Upper lobe of right lung (tissue), 1 donor: ENCODE measurements at regions not wholly inside any gene's neighbourhood (a gene's known extent, or its start where the extent isn't known, plus 50 kb on each side); places are given as distances from the start of the nearest gene placed in this dataset.

Experiments
- ATAC-seq: fragments of 200-7000 bp; cut with Tn5 transposase; one replicate; pipeline ENCODE4 v1.9.1; 2020; ENCODE audit warnings: mild to moderate bottlenecking, moderate library complexity
- DNase-seq: peaks from one replicate; pipeline ENCODE4 v3.0.0-alpha.2; 2020
- H3K27ac ChIP-seq: fragments of 200-600 bp; one replicate; pipeline ENCODE4 v1.8.0; 2022
- H3K27me3 ChIP-seq: fragments of 200-600 bp; one replicate; pipeline ENCODE4 v1.8.0; 2022; ENCODE audit warnings: mild to moderate bottlenecking
- H3K36me3 ChIP-seq: fragments of 200-600 bp; one replicate; pipeline ENCODE4 v1.8.0; 2022
- H3K4me1 ChIP-seq: fragments of 200-600 bp; one replicate; pipeline ENCODE4 v1.8.0; 2022
- H3K4me3 ChIP-seq: fragments of 200-600 bp; one replicate; pipeline ENCODE4 v1.8.0; 2022; ENCODE audit warnings: mild to moderate bottlenecking
- H3K9me3 ChIP-seq: fragments of 200-600 bp; one replicate; pipeline ENCODE4 v1.8.0; 2022
- intact Hi-C: fragments of 100-400 bp; cut with DNase I; formaldehyde crosslinking; loops from one replicate; pipeline ENCODE4 v1.11.0; 2022
- TF ChIP-seq, protein P1 (sequence below): fragments of 200-600 bp; IDR thresholded peaks from one replicate; pipeline ENCODE4 v1.8.0; 2022; ENCODE audit warnings: antibody characterized with exemption
- donor health status: DM: no; HTN: yes; CAD: no; lungs with severe emphysema.

DNA sequence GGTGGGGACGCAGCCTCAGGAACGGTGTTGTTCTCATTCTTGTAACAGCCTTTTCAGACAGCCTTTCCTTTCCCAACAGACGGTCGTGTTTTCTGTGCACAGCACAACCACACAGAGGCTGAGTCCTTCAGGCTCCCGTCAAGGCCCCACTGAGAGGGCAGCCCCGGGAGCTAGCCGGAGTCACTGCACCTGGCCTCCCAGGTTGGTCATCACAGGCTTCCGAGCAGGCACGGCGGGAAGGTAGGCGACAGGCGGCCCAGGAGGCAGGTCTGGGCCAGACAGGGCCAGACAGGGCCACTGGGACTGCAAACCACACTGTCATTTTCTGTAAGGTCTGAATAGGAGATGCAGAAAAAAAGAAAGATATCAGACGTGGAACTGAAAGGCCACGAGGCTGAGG, 570.8 kb downstream of the GALR1 start:
- Histone ChIP-seq H3K27ac (no peak overlapping the region), H3K4me1 (no peaks in the 10 kb centered on the region), H3K36me3 (no peaks in the 10 kb centered on the region), H3K4me3 (no peak overlapping the region), H3K9me3 (no peaks in the 10 kb centered on the region), H3K27me3 (no peaks in the 10 kb centered on the region)
- no peak for DNase-seq
- TF ChIP-seq, protein P1, sequence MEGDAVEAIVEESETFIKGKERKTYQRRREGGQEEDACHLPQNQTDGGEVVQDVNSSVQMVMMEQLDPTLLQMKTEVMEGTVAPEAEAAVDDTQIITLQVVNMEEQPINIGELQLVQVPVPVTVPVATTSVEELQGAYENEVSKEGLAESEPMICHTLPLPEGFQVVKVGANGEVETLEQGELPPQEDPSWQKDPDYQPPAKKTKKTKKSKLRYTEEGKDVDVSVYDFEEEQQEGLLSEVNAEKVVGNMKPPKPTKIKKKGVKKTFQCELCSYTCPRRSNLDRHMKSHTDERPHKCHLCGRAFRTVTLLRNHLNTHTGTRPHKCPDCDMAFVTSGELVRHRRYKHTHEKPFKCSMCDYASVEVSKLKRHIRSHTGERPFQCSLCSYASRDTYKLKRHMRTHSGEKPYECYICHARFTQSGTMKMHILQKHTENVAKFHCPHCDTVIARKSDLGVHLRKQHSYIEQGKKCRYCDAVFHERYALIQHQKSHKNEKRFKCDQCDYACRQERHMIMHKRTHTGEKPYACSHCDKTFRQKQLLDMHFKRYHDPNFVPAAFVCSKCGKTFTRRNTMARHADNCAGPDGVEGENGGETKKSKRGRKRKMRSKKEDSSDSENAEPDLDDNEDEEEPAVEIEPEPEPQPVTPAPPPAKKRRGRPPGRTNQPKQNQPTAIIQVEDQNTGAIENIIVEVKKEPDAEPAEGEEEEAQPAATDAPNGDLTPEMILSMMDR = no peak
- no peak for ATAC-seq
- intact Hi-C loops = no loop called here

DNA sequence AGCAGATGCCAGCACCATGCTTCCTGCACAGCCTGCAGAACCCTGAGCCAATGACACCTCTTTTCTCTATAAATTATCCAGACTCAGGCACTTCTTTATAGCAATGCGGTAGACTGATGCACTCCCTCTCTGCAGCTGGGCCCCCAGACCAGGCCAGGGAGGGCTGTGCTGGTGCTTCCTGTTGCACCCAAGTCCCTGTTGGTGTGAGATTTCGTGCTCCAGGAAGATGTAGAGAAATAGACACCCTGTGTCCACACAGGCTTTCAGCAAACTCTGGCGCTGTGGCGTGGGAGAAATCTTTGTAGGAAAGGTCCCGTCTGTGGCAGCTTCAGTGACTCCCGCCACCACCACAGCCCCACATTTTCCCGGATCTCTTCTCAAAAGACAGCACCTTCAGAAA, 572.2 kb downstream of the GALR1 start:
- DNase-seq (no peak), ATAC-seq (no peak)
- Histone ChIP-seq H3K36me3 (no peaks in the 10 kb centered on the region), H3K4me3 (no peak overlapping the region), H3K4me1 (no peaks in the 10 kb centered on the region), H3K27me3 (no peaks in the 10 kb centered on the region), H3K27ac (no peak overlapping the region), H3K9me3 (no peaks in the 10 kb centered on the region)
- intact Hi-C loops = no loop called here
- TF ChIP-seq, protein P1 = no peak

DNA sequence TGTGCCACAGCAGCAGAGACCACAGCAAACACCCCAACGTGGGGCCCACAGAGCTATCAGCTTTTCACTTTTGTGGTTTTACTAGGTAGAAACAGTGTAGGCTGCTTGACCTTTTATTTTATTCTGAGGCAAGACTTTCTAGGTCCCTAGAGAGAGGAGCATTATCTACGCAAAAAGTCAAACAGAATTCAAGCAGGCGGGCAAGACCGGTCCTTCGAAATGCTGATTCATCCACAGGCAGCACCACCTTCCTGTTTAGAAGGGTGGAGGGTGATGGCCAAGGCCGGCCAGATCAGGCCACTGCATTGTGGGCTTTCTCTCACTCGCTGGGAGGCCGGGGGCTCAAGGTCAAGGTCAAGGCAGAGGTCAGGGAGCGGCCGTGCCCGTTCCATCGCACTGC, 573.0 kb downstream of the GALR1 start:
- Histone ChIP-seq H3K27me3 (no peaks in the 10 kb centered on the region), H3K36me3 (no peaks in the 10 kb centered on the region), H3K4me1 (no peaks in the 10 kb centered on the region), H3K9me3 (no peaks in the 10 kb centered on the region), H3K4me3 (no peak overlapping the region), H3K27ac (no peak overlapping the region)
- no peak for DNase-seq
- intact Hi-C loops = no loop called here
- peak; percentile 17 for ATAC-seq
- TF ChIP-seq, protein P1 = no peak

- Histone ChIP-seq H3K9me3 (no peaks in the 10 kb centered on the region), H3K27me3 (no peaks in the 10 kb centered on the region), H3K27ac (no peak overlapping the region), H3K36me3 (no peaks in the 10 kb centered on the region), H3K4me3 (no peak overlapping the region), H3K4me1 (no peaks in the 10 kb centered on the region)
- TF ChIP-seq, protein P1 = no peak
- no peak for DNase-seq
- ATAC-seq = no peak
- intact Hi-C loops = no loop called here
Measured at GRCh38 chr18:77833807-77834206, 584.2 kb downstream of the GALR1 start.

GRCh38 chr18:77851802-77852201, 602.2 kb downstream of the GALR1 start:
- no peak overlapping the region for H3K27ac ChIP-seq
- no peaks in the 10 kb centered on the region for H3K36me3 ChIP-seq
- H3K9me3 ChIP-seq = no peaks in the 10 kb centered on the region
- intact Hi-C loops = no loop called here
- no peaks in the 10 kb centered on the region for H3K4me1 ChIP-seq
- TF ChIP-seq, protein P1 = no peak
- H3K27me3 ChIP-seq = peaks cover 4% of the 10 kb centered on the region
- DNase-seq = no peak
- H3K4me3 ChIP-seq = no peak overlapping the region
- ATAC-seq = no peak

DNA sequence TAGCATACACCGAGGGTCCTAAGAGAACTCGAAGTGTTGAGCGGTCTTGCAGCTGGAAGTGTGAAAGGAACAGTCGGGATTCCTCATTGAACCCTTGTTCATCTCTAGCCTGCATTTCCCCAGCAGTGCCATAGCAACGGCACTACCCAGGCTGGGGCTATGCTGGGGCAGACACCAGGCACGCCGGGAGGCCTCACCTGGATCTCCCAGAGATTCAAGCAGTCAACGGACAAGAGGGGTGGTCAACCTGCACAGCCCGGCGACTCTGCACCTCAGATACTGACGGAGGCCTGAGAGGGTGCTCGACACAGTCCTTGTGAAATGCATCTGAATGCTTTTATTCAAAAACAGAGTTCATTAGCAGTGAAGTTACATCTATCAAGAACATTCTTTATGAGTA, 604.2 kb downstream of the GALR1 start:
- Histone ChIP-seq H3K4me3 (no peak overlapping the region), H3K36me3 (no peaks in the 10 kb centered on the region), H3K27ac (no peak overlapping the region), H3K9me3 (no peaks in the 10 kb centered on the region), H3K4me1 (no peaks in the 10 kb centered on the region), H3K27me3 (peaks cover 3% of the 10 kb centered on the region)
- TF ChIP-seq, protein P1 = no peak
- intact Hi-C loops = no loop called here
- ATAC-seq (no peak), DNase-seq (no peak)
